ENCODE measurements at regions not wholly inside any gene's neighbourhood (a gene's known extent, or its start where the extent isn't known, plus 50 kb on each side); places are given as distances from the start of the nearest gene placed in this dataset.

DNA sequence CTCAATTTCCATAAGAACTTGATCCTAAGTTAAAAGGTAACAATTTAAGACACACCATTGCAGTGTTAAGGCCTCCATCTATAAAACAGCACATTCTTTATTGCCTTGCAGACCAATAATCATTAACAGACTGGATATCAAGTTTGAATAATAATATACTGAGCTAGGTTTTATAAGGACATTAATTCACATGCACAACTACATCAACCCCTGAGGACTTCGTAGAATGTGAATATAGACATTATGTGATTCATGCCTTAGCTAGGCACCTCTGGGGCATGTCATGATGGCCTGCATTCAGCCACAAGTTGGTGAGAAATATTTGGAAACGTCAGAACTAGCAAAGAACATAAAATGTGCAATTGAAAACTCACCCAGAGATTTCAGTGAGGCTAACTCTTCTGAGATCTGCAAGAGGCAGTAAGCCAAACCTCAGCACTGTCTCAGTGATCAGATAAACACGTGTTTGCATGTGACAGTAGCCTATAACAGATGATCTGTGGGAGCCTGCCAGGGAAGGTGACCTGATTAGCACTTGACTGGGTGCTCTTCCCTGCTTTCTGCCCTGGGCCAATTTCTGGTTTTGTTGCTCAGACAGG, 492.2 kb downstream of the FLRT2 start (continued):
- TF ChIP-seq, protein P1, sequence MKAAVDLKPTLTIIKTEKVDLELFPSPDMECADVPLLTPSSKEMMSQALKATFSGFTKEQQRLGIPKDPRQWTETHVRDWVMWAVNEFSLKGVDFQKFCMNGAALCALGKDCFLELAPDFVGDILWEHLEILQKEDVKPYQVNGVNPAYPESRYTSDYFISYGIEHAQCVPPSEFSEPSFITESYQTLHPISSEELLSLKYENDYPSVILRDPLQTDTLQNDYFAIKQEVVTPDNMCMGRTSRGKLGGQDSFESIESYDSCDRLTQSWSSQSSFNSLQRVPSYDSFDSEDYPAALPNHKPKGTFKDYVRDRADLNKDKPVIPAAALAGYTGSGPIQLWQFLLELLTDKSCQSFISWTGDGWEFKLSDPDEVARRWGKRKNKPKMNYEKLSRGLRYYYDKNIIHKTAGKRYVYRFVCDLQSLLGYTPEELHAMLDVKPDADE (IDR thresholded peaks at IDR 0.05): no peak
- TF ChIP-seq EZH2phosphoT487 (IDR thresholded peaks at IDR 0.05; ENCODE audit: unreplicated experiment) (no peak), STAT1 (IDR thresholded peaks at IDR 0.05; ENCODE audit: unreplicated experiment) (no peak), NANOG (IDR thresholded peaks at IDR 0.05; ENCODE audit: borderline replicate concordance) (no peak), ZNF331 (CRISPR knock-in tag; IDR thresholded peaks at IDR 0.05; ENCODE audit: low read depth) (no peak), CREB1 (CRISPR knock-in tag; IDR thresholded peaks at IDR 0.05; ENCODE audit: low read depth) (no peak), ZNF114 (CRISPR knock-in tag; IDR thresholded peaks at IDR 0.05) (no peak), POLR2AphosphoS5 (IDR thresholded peaks at IDR 0.05; ENCODE audit: low read depth) (no peak), JUNB (IDR thresholded peaks at IDR 0.05; ENCODE audit: unreplicated experiment) (no peak)
- TF ChIP-seq, protein P2, sequence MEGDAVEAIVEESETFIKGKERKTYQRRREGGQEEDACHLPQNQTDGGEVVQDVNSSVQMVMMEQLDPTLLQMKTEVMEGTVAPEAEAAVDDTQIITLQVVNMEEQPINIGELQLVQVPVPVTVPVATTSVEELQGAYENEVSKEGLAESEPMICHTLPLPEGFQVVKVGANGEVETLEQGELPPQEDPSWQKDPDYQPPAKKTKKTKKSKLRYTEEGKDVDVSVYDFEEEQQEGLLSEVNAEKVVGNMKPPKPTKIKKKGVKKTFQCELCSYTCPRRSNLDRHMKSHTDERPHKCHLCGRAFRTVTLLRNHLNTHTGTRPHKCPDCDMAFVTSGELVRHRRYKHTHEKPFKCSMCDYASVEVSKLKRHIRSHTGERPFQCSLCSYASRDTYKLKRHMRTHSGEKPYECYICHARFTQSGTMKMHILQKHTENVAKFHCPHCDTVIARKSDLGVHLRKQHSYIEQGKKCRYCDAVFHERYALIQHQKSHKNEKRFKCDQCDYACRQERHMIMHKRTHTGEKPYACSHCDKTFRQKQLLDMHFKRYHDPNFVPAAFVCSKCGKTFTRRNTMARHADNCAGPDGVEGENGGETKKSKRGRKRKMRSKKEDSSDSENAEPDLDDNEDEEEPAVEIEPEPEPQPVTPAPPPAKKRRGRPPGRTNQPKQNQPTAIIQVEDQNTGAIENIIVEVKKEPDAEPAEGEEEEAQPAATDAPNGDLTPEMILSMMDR (conservative IDR thresholded peaks at IDR 0.05; ENCODE audit: low read depth in 2 of 2): no peak
- TF ChIP-seq, protein P3, sequence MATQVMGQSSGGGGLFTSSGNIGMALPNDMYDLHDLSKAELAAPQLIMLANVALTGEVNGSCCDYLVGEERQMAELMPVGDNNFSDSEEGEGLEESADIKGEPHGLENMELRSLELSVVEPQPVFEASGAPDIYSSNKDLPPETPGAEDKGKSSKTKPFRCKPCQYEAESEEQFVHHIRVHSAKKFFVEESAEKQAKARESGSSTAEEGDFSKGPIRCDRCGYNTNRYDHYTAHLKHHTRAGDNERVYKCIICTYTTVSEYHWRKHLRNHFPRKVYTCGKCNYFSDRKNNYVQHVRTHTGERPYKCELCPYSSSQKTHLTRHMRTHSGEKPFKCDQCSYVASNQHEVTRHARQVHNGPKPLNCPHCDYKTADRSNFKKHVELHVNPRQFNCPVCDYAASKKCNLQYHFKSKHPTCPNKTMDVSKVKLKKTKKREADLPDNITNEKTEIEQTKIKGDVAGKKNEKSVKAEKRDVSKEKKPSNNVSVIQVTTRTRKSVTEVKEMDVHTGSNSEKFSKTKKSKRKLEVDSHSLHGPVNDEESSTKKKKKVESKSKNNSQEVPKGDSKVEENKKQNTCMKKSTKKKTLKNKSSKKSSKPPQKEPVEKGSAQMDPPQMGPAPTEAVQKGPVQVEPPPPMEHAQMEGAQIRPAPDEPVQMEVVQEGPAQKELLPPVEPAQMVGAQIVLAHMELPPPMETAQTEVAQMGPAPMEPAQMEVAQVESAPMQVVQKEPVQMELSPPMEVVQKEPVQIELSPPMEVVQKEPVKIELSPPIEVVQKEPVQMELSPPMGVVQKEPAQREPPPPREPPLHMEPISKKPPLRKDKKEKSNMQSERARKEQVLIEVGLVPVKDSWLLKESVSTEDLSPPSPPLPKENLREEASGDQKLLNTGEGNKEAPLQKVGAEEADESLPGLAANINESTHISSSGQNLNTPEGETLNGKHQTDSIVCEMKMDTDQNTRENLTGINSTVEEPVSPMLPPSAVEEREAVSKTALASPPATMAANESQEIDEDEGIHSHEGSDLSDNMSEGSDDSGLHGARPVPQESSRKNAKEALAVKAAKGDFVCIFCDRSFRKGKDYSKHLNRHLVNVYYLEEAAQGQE (IDR thresholded peaks at IDR 0.05; ENCODE audit: unreplicated experiment): no peak

DNA sequence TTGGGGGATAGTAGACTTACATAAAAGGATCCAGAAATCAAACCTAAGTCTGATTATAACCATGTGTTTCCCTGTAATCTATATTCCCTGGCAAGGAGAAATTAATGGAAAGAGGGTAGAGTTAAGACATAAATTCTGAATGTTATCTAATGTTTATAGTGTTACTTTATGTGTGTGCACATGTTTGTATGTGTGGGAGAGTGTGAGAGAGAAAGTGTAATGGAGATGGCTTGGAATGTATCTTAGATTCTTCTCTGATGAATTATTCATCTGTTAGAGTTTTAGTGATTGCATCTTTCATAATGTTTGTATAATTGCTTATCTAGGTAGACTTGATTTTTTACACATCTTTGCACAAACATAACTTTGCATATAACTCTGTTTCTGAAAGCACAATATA, 490.9 kb downstream of the FLRT2 start:
- H3K27ac Mint-ChIP-seq: no peak overlapping the region
- H3K4me1 Mint-ChIP-seq: no peaks in the 10 kb centered on the region
- no peak overlapping the region for H3K4me3 Mint-ChIP-seq
- Histone ChIP-seq H3K27ac (ENCODE audit: low read depth) (no peak overlapping the region), H4K20me1 (replicated peaks; ENCODE audit: insufficient read depth) (no peaks in the 10 kb centered on the region), H3K4me2 (no peak overlapping the region), H3K4me1 (ENCODE audit: insufficient read depth) (no peaks in the 10 kb centered on the region), H3K36me3 (ENCODE audit: insufficient read depth) (no peaks in the 10 kb centered on the region), H3F3A (replicated peaks; ENCODE audit: low read depth) (no peaks in the 10 kb centered on the region), H3K27me3 (ENCODE audit: insufficient read depth) (no peaks in the 10 kb centered on the region), H3K4me3 (no peak overlapping the region), H3K9me2 (ENCODE audit: insufficient read depth) (no peaks in the 10 kb centered on the region; the same call in 1 of the 2 replicates), H2AFZ (no peak overlapping the region), H3K79me2 (replicated peaks; ENCODE audit: insufficient read depth) (no peaks in the 10 kb centered on the region)
- H3K36me3 Mint-ChIP-seq (ENCODE audit: low read depth): no peaks in the 10 kb centered on the region
- no peak for ATAC-seq
- no peaks in the 10 kb centered on the region for H3K27me3 Mint-ChIP-seq (ENCODE audit: insufficient read depth, low read depth, poor library complexity)
- no peak for DNase-seq (ENCODE audit: low spot score)
- peaks cover 2% of the 10 kb centered on the region; the same call in 2 of the 3 replicates for H3K9me3 Mint-ChIP-seq
- no peak for TF ChIP-seq STAT1 (IDR thresholded peaks at IDR 0.05; ENCODE audit: unreplicated experiment)
- no peak for TF ChIP-seq ZNF331 (CRISPR knock-in tag; IDR thresholded peaks at IDR 0.05; ENCODE audit: low read depth)
- TF ChIP-seq, protein P3 (IDR thresholded peaks at IDR 0.05; ENCODE audit: unreplicated experiment): no peak
- TF ChIP-seq NANOG (IDR thresholded peaks at IDR 0.05; ENCODE audit: borderline replicate concordance): no peak
- no peak for TF ChIP-seq POLR2AphosphoS5 (IDR thresholded peaks at IDR 0.05; ENCODE audit: low read depth)
- TF ChIP-seq, protein P1 (IDR thresholded peaks at IDR 0.05): no peak
- no peak for TF ChIP-seq JUNB (IDR thresholded peaks at IDR 0.05; ENCODE audit: unreplicated experiment)
- TF ChIP-seq ZNF114 (CRISPR knock-in tag; IDR thresholded peaks at IDR 0.05): no peak
- TF ChIP-seq, protein P2 (conservative IDR thresholded peaks at IDR 0.05; ENCODE audit: low read depth in 2 of 2): no peak
- TF ChIP-seq CREB1 (CRISPR knock-in tag; IDR thresholded peaks at IDR 0.05; ENCODE audit: low read depth): no peak
- TF ChIP-seq EZH2phosphoT487 (IDR thresholded peaks at IDR 0.05; ENCODE audit: unreplicated experiment): no peak
- no peak for TF ChIP-seq EZH2 (IDR thresholded peaks at IDR 0.05; ENCODE audit: low read depth, unreplicated experiment)

Measured in GM23338 (cell line).